Stimulated activated memory B cell treated with anti-CD40 and anti-IgM and Interleukin-4, amounts not matched to agents 10 μg/mL and 1 μg/mL and 100 μg/mL, for 72 hours (primary cell): ENCODE measurements at regions not wholly inside any gene's neighbourhood (a gene's known extent, or its start where the extent isn't known, plus 50 kb on each side); places are given as distances from the start of the nearest gene placed in this dataset.

Experiments used
- ATAC-seq: fragments of 150-1000 bp; cut with Tn5 transposase; 2 replicates; pipeline ENCODE4 v1.10.0; 2021
- H3K27ac Mint-ChIP-seq: one replicate; pipeline ENCODE4 v1.8.0; 2022; ENCODE audit warnings: mild to moderate bottlenecking, mixed read lengths
- H3K27me3 Mint-ChIP-seq: one replicate; pipeline ENCODE4 v1.8.0; 2022; ENCODE audit warnings: mixed read lengths
- H3K36me3 Mint-ChIP-seq: one replicate; pipeline ENCODE4 v1.8.0; 2022; ENCODE audit warnings: mixed read lengths
- H3K4me1 Mint-ChIP-seq: one replicate; pipeline ENCODE4 v1.8.0; 2022; ENCODE audit warnings: mixed read lengths
- H3K4me3 Mint-ChIP-seq: one replicate; pipeline ENCODE4 v1.8.0; 2022; ENCODE audit warnings: mild to moderate bottlenecking, moderate library complexity, mixed read lengths
- H3K9me3 Mint-ChIP-seq: one replicate; pipeline ENCODE4 v1.8.0; 2022; ENCODE audit warnings: mixed read lengths

GRCh38 chr13:109870274-109870673 is 83.9 kb upstream of the IRS2 start:
- Mint-ChIP-seq H3K4me3 (no peak overlapping the region), H3K9me3 (peaks cover 3% of the 10 kb centered on the region), H3K36me3 (no peaks in the 10 kb centered on the region), H3K27ac (no peak overlapping the region), H3K4me1 (no peaks in the 10 kb centered on the region), H3K27me3 (peaks cover 11% of the 10 kb centered on the region)
- ATAC-seq, result no peak

- peaks cover 3% of the 10 kb centered on the region for H3K9me3 Mint-ChIP-seq
- no peaks in the 10 kb centered on the region for H3K36me3 Mint-ChIP-seq
- peaks cover 11% of the 10 kb centered on the region for H3K27me3 Mint-ChIP-seq
- no peak for ATAC-seq
- H3K4me1 Mint-ChIP-seq, result no peaks in the 10 kb centered on the region
- no peak overlapping the region for H3K27ac Mint-ChIP-seq
- no peak overlapping the region for H3K4me3 Mint-ChIP-seq
Measured at GRCh38 chr13:109869312-109870237, 83.2 kb upstream of the IRS2 start.

GRCh38 chr13:109868578-109869311 is 82.4 kb upstream of the IRS2 start:
- H3K4me3 Mint-ChIP-seq, result no peak overlapping the region
- H3K9me3 Mint-ChIP-seq, result peaks cover 3% of the 10 kb centered on the region
- H3K27me3 Mint-ChIP-seq, result peaks cover 11% of the 10 kb centered on the region
- H3K27ac Mint-ChIP-seq, result no peak overlapping the region
- no peak for ATAC-seq
- H3K36me3 Mint-ChIP-seq, result no peaks in the 10 kb centered on the region
- no peaks in the 10 kb centered on the region for H3K4me1 Mint-ChIP-seq

GRCh38 chr13:109867766-109868165 is 81.4 kb upstream of the IRS2 start:
- H3K4me1 Mint-ChIP-seq, result no peaks in the 10 kb centered on the region
- H3K36me3 Mint-ChIP-seq, result no peaks in the 10 kb centered on the region
- peaks cover 18% of the 10 kb centered on the region for H3K27me3 Mint-ChIP-seq
- H3K27ac Mint-ChIP-seq, result no peak overlapping the region
- no peak for ATAC-seq
- H3K4me3 Mint-ChIP-seq, result no peak overlapping the region
- H3K9me3 Mint-ChIP-seq, result peaks cover 3% of the 10 kb centered on the region

GRCh38 chr13:109862627-109863026 is 76.2 kb upstream of the IRS2 start:
- no peak overlapping the region for H3K27ac Mint-ChIP-seq
- H3K4me3 Mint-ChIP-seq, result no peak overlapping the region
- peaks cover 3% of the 10 kb centered on the region for H3K9me3 Mint-ChIP-seq
- H3K27me3 Mint-ChIP-seq, result peaks cover 26% of the 10 kb centered on the region
- no peak for ATAC-seq
- no peaks in the 10 kb centered on the region for H3K4me1 Mint-ChIP-seq
- H3K36me3 Mint-ChIP-seq, result no peaks in the 10 kb centered on the region

GRCh38 chr13:109859898-109860297 is 73.5 kb upstream of the IRS2 start:
- Mint-ChIP-seq H3K4me1 (no peaks in the 10 kb centered on the region), H3K27ac (no peak overlapping the region), H3K9me3 (peaks cover 3% of the 10 kb centered on the region), H3K27me3 (peaks cover 33% of the 10 kb centered on the region), H3K36me3 (no peaks in the 10 kb centered on the region), H3K4me3 (no peak overlapping the region)
- no peak for ATAC-seq

- Mint-ChIP-seq H3K36me3 (no peaks in the 10 kb centered on the region), H3K27ac (no peak overlapping the region), H3K9me3 (peaks cover 3% of the 10 kb centered on the region), H3K4me1 (no peaks in the 10 kb centered on the region), H3K27me3 (peaks cover 33% of the 10 kb centered on the region), H3K4me3 (no peak overlapping the region)
- no peak for ATAC-seq
Measured at GRCh38 chr13:109859216-109859835, 72.9 kb upstream of the IRS2 start.

GRCh38 chr13:109858319-109858718 is 71.9 kb upstream of the IRS2 start:
- ATAC-seq, result no peak
- H3K27me3 Mint-ChIP-seq, result peaks cover 32% of the 10 kb centered on the region
- H3K4me3 Mint-ChIP-seq, result no peak overlapping the region
- H3K9me3 Mint-ChIP-seq, result peaks cover 3% of the 10 kb centered on the region
- H3K27ac Mint-ChIP-seq, result no peak overlapping the region
- no peaks in the 10 kb centered on the region for H3K4me1 Mint-ChIP-seq
- no peaks in the 10 kb centered on the region for H3K36me3 Mint-ChIP-seq

- peaks cover 26% of the 10 kb centered on the region for H3K27me3 Mint-ChIP-seq
- H3K4me3 Mint-ChIP-seq, result no peak overlapping the region
- no peak for ATAC-seq
- H3K4me1 Mint-ChIP-seq, result no peaks in the 10 kb centered on the region
- peaks cover 3% of the 10 kb centered on the region for H3K9me3 Mint-ChIP-seq
- H3K27ac Mint-ChIP-seq, result no peak overlapping the region
- H3K36me3 Mint-ChIP-seq, result no peaks in the 10 kb centered on the region
Measured at GRCh38 chr13:109857803-109858202, 71.4 kb upstream of the IRS2 start.

- no peak for ATAC-seq
- Mint-ChIP-seq H3K9me3 (peaks cover 3% of the 10 kb centered on the region), H3K4me3 (no peak overlapping the region), H3K27me3 (peaks cover 24% of the 10 kb centered on the region), H3K27ac (no peak overlapping the region), H3K4me1 (no peaks in the 10 kb centered on the region), H3K36me3 (no peaks in the 10 kb centered on the region)
Measured at GRCh38 chr13:109857325-109857724, 70.9 kb upstream of the IRS2 start.

GRCh38 chr13:109856350-109856749 is 70.0 kb upstream of the IRS2 start:
- Mint-ChIP-seq H3K9me3 (peaks cover 3% of the 10 kb centered on the region), H3K27ac (no peak overlapping the region), H3K36me3 (no peaks in the 10 kb centered on the region), H3K27me3 (peaks cover 24% of the 10 kb centered on the region), H3K4me1 (no peaks in the 10 kb centered on the region), H3K4me3 (no peak overlapping the region)
- no peak for ATAC-seq

- H3K36me3 Mint-ChIP-seq, result no peaks in the 10 kb centered on the region
- H3K27ac Mint-ChIP-seq, result no peak overlapping the region
- peaks cover 3% of the 10 kb centered on the region for H3K9me3 Mint-ChIP-seq
- peaks cover 23% of the 10 kb centered on the region for H3K27me3 Mint-ChIP-seq
- no peak overlapping the region for H3K4me3 Mint-ChIP-seq
- ATAC-seq, result no peak
- no peaks in the 10 kb centered on the region for H3K4me1 Mint-ChIP-seq
Measured at GRCh38 chr13:109853153-109853552, 66.8 kb upstream of the IRS2 start.

- Mint-ChIP-seq H3K4me3 (no peak overlapping the region), H3K36me3 (no peaks in the 10 kb centered on the region)
Measured at GRCh38 chr13:109846185-109846584, 59.8 kb upstream of the IRS2 start.

GRCh38 chr13:109844396-109844795 is 58.0 kb upstream of the IRS2 start:
- Mint-ChIP-seq H3K4me3 (no peak overlapping the region), H3K27ac (no peak overlapping the region), H3K4me1 (no peaks in the 10 kb centered on the region), H3K9me3 (no peaks in the 10 kb centered on the region), H3K36me3 (no peaks in the 10 kb centered on the region), H3K27me3 (peaks cover 28% of the 10 kb centered on the region)
- ATAC-seq, result no peak

More at GRCh38 chr13:109846185-109846584, 59.8 kb upstream of the IRS2 start:
- Mint-ChIP-seq H3K27ac (no peak overlapping the region), H3K9me3 (no peaks in the 10 kb centered on the region), H3K27me3 (peaks cover 10% of the 10 kb centered on the region), H3K4me1 (no peaks in the 10 kb centered on the region)
- no peak for ATAC-seq

- Mint-ChIP-seq H3K9me3 (no peaks in the 10 kb centered on the region), H3K27ac (no peak overlapping the region), H3K27me3 (peaks cover 29% of the 10 kb centered on the region), H3K4me3 (no peak overlapping the region), H3K36me3 (no peaks in the 10 kb centered on the region), H3K4me1 (no peaks in the 10 kb centered on the region)
- ATAC-seq, result no peak
Measured at GRCh38 chr13:109843695-109844094, 57.3 kb upstream of the IRS2 start.
